VCaP (cell line): ENCODE measurements at regions not wholly inside any gene's neighbourhood (a gene's known extent, or its start where the extent isn't known, plus 50 kb on each side); places are given as distances from the start of the nearest gene placed in this dataset.
"Not testable (repeated sequence)": the region's sequence is repeated elsewhere in the genome, so short reads cannot be mapped to it uniquely, and the experiment has no call there.

ENCODE experiments used
- H3K27ac ChIP-seq: fragments of 450-650 bp; 2 replicates; pipeline ENCODE4 v1.5.1; 2017
- TF ChIP-seq, protein P1 (sequence below): fragments of 450-650 bp; conservative IDR thresholded peaks from 2 replicates; pipeline ENCODE4 v1.5.1; 2017; ENCODE audit warnings: mild to moderate bottlenecking, moderate library complexity

DNA sequence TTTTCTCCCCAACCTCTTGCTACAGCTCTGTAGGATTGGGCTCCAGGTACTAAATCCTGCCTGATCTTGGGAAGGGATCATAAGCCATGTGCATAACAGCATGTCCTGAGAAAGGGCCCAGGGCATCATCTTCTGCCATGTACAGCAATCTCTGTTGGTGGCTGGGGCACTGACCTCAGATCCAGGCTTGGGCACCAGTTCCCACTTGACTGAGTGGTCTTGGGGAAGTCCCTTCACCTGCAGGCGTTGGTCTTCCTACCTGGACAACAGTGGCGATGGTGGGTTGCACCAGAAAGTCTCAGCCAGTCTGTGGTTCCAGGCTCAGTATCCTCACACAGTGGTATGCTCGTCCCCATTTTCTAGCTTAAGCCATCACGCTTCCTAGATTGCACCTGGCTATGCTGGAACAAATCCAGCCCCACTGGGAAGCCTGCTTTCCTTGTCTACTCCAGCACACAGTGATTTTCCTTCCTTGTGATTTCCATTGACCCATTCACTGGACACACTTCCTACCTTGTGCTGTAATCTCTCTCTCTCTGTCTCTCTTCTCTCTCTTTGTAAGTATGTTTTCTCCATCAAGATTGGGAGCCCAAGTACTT is 121.7 kb upstream of the PITX1 start:
- no peak overlapping the region for H3K27ac ChIP-seq
- TF ChIP-seq, protein P1, sequence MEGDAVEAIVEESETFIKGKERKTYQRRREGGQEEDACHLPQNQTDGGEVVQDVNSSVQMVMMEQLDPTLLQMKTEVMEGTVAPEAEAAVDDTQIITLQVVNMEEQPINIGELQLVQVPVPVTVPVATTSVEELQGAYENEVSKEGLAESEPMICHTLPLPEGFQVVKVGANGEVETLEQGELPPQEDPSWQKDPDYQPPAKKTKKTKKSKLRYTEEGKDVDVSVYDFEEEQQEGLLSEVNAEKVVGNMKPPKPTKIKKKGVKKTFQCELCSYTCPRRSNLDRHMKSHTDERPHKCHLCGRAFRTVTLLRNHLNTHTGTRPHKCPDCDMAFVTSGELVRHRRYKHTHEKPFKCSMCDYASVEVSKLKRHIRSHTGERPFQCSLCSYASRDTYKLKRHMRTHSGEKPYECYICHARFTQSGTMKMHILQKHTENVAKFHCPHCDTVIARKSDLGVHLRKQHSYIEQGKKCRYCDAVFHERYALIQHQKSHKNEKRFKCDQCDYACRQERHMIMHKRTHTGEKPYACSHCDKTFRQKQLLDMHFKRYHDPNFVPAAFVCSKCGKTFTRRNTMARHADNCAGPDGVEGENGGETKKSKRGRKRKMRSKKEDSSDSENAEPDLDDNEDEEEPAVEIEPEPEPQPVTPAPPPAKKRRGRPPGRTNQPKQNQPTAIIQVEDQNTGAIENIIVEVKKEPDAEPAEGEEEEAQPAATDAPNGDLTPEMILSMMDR, result no peak

DNA sequence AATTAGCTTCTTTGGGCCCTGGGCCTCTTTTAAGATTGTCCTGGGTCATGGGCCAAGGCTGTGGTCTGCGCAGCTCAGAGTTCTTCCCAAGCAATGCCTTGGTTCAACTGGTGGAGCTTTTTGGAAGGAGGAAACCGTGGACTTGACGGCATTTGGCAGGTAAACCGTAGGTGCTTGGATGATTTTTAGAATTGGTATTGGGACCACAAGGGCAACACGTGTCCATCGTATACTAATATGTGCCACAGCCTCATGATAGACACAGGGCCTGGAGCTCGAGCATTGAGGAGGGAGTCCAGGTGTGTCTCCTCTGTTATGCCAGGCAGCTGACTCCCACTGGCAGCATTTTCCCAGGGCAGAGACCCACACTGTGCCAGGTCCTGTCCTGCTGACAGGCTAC is 120.9 kb upstream of the PITX1 start:
- TF ChIP-seq, protein P1, result no peak
- no peak overlapping the region for H3K27ac ChIP-seq

DNA sequence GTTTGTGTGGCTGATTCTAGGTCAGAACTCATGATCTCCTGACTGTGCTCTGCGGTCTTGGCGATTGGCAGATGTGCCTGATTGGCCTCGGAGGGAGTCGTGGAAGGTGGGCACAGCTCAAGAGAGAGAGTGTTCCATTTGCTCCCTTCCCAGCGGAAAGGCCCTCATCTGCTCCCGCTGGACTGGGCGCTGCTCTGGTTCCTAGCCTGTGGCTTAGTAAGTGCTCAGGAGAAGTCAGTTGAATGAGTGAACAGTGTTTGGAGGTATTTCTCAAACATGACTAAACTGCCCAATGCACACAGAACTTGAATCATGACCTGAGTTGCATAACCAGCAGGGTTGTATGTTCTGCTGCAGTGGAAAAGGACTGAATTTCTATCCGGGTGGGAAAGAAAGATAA is 120.2 kb upstream of the PITX1 start:
- no peak overlapping the region for H3K27ac ChIP-seq
- TF ChIP-seq, protein P1, result no peak

DNA sequence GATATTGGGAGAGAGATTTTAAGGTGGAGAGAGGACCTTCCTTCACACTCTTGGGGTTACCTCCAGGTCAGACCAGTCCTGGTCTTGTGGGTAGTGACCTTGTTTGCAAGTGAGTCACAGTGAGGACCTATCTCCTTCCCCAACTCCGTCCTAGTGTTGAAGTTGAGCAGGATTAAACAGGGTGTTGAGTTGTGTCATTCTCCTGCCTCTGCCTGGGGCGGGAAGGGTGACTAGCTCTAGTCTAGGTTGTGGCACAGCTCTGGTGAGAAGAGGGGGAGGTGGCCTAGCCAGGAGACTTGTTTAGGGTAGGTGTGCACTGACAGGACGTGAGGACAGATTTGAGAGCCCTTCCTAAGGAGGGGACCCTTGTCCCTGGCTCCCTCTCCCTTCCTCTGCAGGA is 119.6 kb upstream of the PITX1 start:
- TF ChIP-seq, protein P1, result no peak
- no peak overlapping the region for H3K27ac ChIP-seq

DNA sequence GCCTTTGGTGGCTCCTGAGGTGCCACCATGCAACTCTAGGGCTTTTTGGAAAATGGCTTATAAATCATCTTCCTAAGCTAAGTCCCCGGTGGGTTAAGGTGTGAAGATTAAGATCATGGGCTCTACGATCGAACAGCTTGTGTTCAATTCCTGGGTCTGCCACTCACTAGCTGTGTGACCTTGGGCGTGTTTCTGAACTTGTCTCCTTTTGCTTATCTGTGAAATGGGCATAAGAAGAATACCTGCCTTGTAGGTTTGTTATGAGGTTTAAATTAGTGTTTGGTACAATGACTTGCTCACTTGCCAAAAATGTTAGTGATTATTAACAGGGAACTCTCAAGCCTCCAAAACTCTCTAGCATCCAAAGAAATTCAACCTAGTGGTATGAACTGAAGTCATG is 119.2 kb upstream of the PITX1 start:
- TF ChIP-seq, protein P1, result no peak

DNA sequence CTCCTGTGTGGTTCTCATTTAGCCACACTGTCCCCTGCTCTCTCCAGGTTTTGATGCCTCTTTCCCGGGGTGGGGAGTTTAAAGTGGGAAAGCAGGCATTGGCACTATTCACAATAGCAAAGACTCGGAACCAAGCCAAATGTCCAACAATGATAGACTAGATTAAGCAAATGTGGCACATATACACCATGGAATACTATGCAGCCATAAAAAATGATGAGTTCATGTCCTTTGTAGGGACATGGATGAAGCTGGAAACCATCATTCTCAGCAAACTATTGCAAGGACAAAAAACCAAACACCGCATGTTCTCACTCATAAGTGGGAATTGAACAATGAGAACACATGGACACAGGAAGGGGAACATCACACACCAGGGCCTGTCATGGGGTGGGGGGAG is 117.6 kb upstream of the PITX1 start:
- H3K27ac ChIP-seq, result not testable (repeated sequence)

More for the DNA sequence above, 119.2 kb upstream of the PITX1 start:
- no peak overlapping the region for H3K27ac ChIP-seq

DNA sequence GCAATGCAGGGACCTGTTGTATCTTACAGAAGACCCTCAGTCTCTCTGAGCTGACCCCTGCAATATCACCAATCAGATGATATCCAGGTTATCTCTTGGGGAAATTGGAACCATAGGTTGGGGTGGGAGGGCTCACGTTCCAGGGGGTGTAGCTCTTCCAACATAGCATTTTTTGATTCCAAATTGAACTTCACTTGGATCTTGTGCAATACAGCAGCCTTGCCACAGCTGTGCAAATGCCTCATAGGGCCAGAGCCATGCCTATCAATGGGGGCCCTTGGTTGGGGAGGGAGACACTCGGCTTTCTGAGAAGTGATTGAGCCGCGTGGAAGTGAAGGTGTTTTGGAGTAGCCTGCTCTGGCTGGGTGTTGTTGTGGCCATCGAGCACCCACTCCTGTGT is 117.2 kb upstream of the PITX1 start:
- TF ChIP-seq, protein P1, result no peak
- H3K27ac ChIP-seq, result no peak overlapping the region

DNA sequence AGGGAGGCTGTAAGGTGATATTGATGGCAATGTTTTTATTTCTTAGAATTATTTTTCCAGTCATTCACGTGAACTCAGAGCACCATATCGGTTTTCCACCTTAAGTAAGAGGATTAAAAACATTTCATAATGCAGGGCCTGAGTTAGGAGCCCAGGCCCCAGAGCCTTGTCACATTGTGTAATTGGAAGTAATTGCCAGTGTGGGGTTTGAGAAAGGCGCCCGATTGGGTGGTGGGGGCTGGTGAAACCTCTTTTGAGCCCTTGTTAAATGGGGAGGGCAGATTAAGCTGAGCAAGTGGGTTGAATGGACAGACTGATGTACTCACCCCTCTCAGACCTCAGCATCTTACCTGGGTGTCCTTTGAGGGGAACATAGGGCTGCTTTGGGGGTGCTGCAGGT is 116.7 kb upstream of the PITX1 start:
- TF ChIP-seq, protein P1, result no peak
- no peak overlapping the region for H3K27ac ChIP-seq
